Sigmoid colon (tissue), 4 donors: ENCODE measurements at regions not wholly inside any gene's neighbourhood (a gene's known extent, or its start where the extent isn't known, plus 50 kb on each side); places are given as distances from the start of the nearest gene placed in this dataset.

Experiments
- POLR2A ChIP-seq, 2 donors: fragments of 450-650 bp; IDR thresholded peaks; one replicate each; pipeline ENCODE4 v1.6.1; 2016; ENCODE audit warnings: antibody characterized with exemption in 2 of 2, mild to moderate bottlenecking in 2 of 2, moderate library complexity in 2 of 2
- POLR2AphosphoS5 ChIP-seq, 4 donors: sonication (generic); formaldehyde crosslinking; IDR thresholded peaks; one replicate each; pipeline ENCODE4 v1.6.1; 2017; ENCODE audit warnings: antibody characterized with exemption in 4 of 4
- TF ChIP-seq, protein P1 (sequence below), 4 experiments: fragments of 450-650 bp in 3 of 4; fragments of 200-600 bp in 1 of 4; IDR thresholded peaks; one replicate each; pipeline ENCODE4 v1.5.1; 2016 to 2019; ENCODE audit warnings: antibody characterized with exemption in 4 of 4, mild to moderate bottlenecking in 3 of 4, moderate library complexity in 2 of 4

DNA sequence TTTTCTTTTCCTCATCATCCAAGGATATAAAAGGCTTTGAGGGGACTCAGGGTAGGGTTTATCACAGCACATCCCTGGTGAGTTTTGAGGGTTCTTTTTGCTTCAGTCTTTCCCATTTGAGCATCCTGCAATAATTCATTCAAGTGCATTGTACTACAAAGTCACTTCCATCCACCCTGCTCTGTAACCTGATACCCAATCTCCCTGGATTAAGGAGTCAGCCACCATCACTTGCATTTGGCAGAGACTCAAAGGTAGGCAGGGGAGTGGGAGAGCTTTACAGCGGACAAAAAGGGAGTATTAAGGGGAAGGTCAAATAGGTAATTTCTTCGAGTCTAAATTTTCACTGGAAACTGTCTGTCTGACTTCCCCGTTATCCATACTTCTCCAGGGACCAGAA, 216.1 kb upstream of the TMTC4 start:
- TF ChIP-seq, protein P1, sequence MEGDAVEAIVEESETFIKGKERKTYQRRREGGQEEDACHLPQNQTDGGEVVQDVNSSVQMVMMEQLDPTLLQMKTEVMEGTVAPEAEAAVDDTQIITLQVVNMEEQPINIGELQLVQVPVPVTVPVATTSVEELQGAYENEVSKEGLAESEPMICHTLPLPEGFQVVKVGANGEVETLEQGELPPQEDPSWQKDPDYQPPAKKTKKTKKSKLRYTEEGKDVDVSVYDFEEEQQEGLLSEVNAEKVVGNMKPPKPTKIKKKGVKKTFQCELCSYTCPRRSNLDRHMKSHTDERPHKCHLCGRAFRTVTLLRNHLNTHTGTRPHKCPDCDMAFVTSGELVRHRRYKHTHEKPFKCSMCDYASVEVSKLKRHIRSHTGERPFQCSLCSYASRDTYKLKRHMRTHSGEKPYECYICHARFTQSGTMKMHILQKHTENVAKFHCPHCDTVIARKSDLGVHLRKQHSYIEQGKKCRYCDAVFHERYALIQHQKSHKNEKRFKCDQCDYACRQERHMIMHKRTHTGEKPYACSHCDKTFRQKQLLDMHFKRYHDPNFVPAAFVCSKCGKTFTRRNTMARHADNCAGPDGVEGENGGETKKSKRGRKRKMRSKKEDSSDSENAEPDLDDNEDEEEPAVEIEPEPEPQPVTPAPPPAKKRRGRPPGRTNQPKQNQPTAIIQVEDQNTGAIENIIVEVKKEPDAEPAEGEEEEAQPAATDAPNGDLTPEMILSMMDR (IDR thresholded peaks at IDR 0.05) = no peak
- TF ChIP-seq POLR2AphosphoS5 (IDR thresholded peaks at IDR 0.05) (no peak), POLR2A (IDR thresholded peaks at IDR 0.05) (no peak)
